Activated CD4-positive, alpha-beta T cell treated with anti-CD3 and anti-CD28 coated beads, Interleukin-2, Interleukin-6, amounts not matched to agents 100 ng/mL and 50 ng/mL, durations not matched to agents 16 hours and 8 hours (primary cell): ENCODE measurements at regions not wholly inside any gene's neighbourhood (a gene's known extent, or its start where the extent isn't known, plus 50 kb on each side); places are given as distances from the start of the nearest gene placed in this dataset.
"Not testable (repeated sequence)": the region's sequence is repeated elsewhere in the genome, so short reads cannot be mapped to it uniquely, and the experiment has no call there.

Experiments
- DNase-seq: peaks from one replicate; pipeline ENCODE4 v3.0.0-alpha.2; 2020

DNA sequence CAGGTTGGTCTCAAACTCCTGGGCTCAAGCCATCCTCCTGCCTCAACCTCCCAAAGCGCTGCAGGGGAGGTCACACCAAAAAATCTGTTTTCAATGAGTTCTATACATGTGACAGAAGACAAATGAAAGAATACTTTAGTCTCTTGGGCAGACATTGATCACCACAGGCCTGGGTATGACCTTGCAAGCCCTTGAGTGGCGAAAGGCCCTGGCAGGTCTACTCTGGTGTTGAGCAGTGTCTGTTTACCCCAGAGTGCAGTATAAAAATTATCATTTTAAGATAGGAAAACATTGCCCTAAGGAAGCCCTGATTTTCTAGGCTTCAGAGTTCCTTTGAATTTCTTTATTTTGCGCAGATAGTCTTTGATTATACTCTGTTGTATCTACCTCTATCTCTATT lies 61.6 kb upstream of the GBE1 start:
- no peak for DNase-seq

- DNase-seq = no peak
Measured at GRCh38 chr3:81816473-81817250, 55.2 kb upstream of the GBE1 start.

- DNase-seq = not testable (repeated sequence)
Measured at GRCh38 chr3:81812098-81812497, 50.7 kb upstream of the GBE1 start.
